Erythroblast (primary cell): ENCODE measurements at regions not wholly inside any gene's neighbourhood (a gene's known extent, or its start where the extent isn't known, plus 50 kb on each side); places are given as distances from the start of the nearest gene placed in this dataset.

Source experiments
- GATA1 ChIP-seq: IDR thresholded peaks from 2 replicates; pipeline ENCODE4 v1.6.1; 2011; ENCODE audit warnings: low read depth, mild to moderate bottlenecking, control low read depth, low read length, moderate library complexity
- POLR2A ChIP-seq: IDR thresholded peaks from 2 replicates; pipeline ENCODE4 v1.6.1; 2011; ENCODE audit warnings: mild to moderate bottlenecking, low read length

GRCh38 chr10:79007421-79008319 is 61.1 kb upstream of the ZMIZ1 start:
- TF ChIP-seq POLR2A: no peak
- TF ChIP-seq GATA1: no peak
